Ureter (tissue), 1 donor: ENCODE measurements at regions not wholly inside any gene's neighbourhood (a gene's known extent, or its start where the extent isn't known, plus 50 kb on each side); places are given as distances from the start of the nearest gene placed in this dataset.

Experiments used
- DNase-seq: peaks from one replicate; pipeline ENCODE4 v3.0.0-alpha.2; 2020; ENCODE audit warnings: low spot score
- donor health status: DM: yes; HTN: yes; CAD: no.

DNA sequence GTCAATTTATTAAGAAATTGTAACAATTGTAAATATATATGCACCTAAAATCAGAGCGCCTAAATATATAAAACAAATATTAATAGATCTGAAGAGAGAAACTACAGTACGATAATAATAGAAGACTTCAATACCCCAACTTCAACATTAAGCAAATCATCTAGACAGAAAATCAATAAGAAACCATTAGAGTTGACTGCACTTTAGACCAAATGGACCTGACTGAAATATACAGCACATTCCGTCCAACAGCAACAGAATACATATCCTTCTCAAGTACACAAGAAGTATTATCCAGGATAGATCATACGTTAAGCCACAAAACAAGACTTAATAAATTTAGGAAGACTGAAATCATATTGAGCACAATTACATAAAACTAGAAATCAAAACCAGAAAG is 208.7 kb downstream of the MED10 start:
- no peak for DNase-seq

DNA sequence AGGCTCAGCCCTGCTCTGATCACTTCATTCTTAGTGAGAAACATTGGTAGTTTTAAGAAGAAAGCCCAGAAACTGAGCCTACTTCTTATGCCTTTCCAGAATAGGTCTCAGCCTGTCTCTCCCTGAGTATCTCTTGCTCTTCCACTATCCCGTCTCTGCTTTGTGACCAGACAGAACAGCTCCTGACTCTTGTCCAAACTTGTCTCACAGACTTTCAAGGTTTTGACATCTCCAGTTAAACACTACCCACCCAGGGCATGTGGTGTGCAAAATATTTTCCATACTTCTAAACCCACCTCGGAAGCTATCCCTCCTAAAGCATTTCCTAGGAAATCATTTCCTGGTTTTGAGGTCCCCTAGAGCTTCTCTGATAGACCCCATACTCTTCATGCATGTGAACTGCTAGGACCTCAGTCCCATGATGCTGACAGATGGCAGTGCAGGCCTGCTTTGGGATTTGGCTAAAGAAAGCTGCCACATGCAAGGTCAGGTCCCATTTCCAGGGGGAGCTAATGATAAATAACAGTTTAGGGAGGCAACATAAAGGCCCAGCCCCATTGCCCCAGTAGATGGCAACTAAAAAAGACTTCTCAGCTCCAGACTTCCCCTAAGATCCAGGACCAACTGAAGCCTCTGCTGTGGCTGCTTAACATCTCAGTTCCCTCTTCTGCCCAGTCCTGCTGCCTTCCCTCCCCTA is 211.5 kb downstream of the MED10 start:
- DNase-seq = no peak

DNA sequence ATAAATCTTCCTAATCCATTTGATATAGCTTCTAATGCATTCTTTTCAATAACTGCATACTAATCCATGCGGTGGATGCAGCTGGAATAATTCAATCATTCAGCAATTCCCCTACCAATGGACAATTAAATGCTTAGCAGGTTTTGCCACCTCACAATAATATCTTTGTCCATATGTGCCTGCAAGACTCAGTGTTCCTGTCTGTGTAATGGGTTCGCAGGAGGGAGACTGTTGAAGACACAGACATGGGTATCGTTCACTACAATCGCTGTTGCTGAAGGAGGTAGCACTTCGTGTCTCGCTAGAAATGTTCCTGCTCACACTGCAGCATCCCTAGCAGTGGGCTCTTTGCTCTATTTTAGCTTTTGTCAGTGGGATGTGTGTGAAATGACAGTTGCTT is 214.4 kb downstream of the MED10 start:
- DNase-seq = no peak

DNA sequence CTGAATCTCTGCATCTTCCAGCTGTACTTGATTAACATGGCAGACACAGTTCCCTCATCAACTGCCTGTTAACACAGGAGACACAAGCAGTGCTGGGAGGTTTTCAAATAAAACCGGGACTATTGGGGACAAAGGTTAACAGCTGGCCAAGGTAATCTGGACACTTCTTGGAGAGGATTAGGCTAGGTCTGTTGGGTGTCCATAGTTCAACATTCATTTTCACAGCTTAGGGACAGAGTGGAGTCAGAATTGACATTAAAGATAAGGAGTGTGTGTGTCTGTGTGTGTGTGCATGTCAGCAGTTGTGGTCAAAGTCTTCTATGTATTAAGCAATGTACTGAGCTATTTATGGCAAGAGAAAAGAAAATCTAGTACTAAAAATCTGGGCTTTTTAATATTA is 216.2 kb downstream of the MED10 start:
- no peak for DNase-seq

DNA sequence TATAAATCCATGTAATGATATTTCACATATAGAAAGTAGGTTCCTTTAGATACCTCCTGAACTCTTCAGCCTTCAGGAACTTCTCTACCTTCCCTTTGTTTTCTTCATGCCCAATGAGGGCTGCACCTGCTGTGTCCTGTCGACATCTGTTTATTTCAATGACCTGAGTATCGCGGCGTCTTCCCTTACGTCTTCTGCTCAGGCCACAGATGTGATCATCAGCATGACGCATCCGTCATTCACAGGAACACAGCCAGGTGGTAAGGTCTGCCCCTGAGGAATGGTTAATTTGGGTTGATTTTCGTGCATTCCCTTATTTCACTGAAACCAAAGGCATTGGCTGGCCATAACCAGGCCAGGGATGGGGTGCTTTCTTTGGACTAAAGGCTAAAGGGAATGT is 217.1 kb downstream of the MED10 start:
- no peak for DNase-seq

DNA sequence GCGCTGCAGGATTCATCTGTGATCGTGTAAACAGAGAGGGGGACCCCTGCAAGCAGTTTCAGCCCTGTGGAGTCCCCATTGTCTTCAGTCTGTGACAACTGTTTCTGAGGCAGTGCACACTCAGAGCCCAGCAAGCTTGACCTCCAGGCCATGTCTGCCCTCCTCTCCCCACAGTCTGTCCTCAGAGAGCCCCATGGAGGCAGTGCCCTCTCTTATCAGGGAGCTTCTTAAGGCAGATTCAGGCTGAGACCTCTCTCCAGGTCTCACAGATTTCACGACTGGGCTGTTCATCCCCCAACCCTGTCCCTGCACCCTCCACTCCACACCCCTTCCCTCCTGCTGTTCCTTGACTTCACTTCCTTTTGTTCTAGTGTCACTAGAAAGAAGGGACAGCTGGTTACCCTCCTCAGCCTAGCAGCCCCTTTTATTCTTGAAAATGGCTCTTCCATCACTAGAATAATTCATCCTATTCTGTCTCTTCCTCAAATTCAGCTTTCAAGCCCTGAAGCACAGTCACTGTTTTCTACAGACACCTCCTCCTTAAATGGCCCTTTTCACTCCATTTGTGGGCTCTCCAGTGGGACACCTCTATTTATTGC is 218.4 kb downstream of the MED10 start:
- no peak for DNase-seq

DNA sequence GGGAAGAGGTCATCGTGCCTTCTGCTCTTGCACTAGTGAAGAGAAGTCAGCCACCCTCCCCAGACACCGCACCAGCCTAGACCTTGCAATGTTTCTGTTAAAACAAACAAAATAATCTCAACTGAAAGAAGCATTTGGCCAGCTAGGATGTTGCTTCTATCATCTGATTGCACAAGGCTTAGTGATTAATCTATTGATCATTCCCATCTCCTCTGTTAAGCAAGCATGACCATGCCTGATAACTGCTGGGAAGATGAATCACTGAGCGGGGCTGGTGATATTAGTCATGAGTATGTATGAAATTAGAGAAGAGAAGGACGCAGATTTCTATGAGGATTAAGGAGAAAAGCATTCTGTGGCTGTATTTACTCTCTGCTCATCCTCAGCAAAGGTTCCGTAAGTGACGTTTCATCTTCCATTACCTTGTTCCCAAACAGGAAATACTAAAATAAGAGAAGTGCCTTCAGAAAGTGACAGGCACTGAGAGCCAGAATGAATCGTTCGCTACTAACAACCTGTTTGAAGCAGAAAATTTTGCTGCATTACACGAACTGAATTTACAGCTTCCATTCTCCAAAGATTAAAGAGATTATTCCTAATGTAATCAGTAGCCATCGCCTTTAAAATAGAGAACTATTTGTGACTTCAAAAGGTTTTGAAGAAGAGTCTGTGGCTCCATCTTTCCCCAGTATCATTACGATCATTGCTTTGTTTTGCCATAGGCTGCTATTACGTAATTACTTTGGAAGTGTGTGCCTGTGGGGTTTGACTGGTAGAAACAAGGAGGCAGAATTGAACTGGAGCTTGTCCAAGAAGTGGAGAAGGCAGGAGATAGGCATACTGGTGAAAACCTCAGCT is 219.1 kb downstream of the MED10 start:
- DNase-seq = no peak

DNA sequence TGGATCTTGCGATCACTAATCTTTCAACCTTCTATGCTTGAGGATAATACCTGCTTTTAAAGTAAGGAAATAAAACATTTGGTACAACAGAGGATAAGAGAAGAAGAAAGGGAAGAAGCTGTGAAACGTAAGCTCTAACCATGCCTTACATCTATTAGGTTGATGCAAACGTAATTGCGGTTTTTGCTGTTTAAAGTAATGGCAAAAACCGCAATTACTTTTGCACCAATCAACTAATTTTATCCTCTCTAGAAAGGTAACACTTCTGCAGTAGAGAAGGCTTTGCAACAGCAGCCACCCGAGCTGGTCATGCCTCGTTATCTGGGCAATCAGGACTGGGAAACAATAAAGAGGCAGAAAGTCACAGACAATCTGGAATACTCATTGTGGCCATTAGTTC is 224.1 kb downstream of the MED10 start:
- no peak for DNase-seq

DNA sequence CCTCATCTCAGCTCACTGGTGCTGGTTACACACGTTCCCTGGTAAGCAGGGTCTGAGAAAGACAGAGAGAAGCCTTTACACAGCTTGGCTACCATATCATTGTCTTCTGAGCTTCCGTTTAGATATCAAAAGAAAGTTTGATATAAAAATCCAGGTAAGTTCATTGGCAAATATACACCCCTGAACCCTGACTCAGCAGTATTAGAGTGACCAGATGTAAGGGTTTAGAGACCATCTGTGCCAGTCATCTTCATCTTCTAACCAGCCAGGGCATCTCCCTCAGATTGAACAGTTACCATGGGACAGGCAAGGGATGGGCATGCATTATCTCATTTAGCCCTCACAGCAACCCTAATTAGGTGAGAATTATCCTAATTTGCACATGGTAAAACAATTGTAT is 232.1 kb downstream of the MED10 start:
- no peak for DNase-seq

DNA sequence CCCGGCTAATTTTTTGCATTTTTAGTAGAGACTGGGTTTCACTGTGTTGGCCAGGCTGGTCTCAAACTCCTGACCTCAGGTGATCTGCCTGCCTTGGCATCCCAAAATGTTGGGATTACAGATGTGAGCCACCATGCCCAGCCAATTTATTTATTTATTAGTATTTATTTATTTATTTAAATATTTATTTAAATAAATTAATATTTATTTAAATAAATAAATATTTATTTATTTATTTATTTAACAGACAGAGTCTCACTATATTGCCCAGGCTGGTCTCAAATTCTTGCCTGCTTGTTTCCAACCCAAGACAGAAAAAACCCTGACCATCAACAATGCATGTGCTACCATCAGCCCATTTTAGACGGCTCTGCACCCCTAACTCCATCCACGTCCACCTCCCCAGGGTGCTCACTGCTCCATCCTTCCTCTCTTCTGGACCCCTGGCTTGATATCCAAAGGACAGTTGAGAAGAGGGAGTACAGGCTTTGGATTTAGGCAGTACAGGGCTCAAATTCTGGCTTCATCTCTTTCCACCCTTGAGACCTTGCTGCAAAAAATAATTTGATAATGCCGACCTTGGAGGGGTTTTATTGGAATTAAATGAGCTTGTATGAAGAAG is 232.6 kb downstream of the MED10 start:
- DNase-seq = no peak

DNA sequence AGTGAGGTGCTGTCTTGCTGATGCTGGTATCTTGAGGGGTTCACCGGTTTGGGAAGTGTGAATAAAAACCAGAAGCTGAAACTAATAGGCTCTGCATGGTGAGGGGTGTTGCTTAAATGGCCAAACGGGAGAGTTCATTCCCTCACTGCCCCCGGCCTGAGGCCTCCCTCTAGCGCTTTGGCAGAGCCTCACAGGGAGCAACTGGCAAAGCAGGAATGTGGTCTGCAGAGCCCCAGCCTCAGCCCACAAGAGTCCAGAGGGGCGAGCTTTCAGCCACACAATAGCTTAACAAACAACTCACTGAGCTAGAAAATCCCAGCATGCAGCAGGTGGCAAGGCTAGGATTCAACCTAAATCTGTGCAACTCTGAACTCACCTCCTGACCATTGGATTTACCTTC is 234.8 kb downstream of the MED10 start:
- no peak for DNase-seq

DNA sequence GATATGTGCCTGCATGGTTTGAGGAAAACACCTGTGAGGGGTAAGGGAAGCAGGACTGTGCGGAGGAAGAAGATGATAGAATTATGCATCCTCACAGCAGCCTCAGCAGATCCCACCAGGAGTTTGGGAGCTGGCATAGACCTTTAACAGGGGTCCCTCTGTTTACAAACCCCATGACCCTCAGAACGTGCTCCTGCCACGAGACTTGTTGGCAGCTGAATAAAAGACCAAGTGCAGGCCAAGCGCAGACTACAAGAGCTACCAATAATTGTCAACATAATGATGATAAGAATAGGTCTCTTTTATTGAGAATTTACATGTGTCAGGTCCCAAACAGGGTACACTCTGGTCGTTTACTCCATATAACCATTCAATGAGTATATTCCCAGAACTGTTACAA is 236.0 kb downstream of the MED10 start:
- no peak for DNase-seq

DNA sequence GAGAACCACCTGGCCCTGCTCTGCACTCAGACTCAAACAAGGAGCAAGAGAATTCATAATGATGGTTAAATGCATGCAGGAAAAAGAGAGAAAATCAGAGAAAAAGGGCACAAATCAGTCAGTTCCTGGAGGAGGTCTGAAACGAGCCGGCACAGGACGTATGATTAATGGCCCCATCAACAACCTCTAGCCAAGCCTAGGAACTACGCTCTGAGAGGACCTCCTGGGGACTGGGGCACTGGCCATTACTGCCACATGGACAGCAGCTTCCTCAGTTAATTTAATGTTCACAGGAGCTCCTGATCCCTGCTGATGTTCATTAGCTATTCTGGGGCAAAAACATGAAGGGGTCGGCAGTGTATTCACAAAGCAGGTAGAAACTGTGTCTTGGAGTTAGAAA is 238.1 kb downstream of the MED10 start:
- DNase-seq = no peak

DNA sequence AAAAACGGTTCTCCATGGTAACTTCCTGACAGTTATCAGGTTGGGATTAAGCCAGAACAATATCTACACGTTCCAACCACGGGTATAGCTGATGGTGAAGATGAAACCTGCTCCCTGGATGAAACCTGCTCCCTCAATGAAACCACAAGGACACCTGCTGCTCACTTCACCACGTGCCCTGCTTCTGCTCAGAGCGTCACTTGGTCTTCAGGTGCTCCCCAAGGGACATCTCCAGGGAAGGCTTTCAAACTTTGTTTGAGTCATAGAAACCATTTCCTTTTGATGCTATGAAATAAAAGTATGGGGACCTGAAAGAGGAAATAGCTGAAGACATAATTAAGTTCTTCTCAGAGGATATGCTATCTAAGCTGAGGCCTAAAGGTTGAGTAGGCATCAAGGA is 242.4 kb downstream of the MED10 start:
- DNase-seq = no peak

DNA sequence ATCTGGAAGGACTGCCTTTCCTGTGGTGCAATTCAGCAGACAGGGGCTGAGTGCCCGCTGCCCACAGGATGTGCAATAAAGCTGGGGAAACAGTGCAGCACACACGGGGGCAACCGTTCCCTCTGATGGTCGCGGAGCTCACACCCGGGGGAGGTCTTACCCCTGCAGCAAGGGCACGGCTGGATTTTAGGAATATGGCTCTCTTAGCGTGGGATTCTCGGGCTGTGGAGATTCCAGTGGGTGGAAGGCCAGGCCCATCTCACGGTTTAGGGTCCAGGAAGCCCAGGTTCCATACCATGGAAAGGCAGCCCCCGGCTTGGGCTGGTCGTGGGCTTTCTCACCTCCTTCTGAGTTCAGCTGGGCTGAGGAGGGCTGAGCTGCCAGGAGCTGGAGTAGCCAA is 244.1 kb downstream of the MED10 start:
- no peak for DNase-seq

DNA sequence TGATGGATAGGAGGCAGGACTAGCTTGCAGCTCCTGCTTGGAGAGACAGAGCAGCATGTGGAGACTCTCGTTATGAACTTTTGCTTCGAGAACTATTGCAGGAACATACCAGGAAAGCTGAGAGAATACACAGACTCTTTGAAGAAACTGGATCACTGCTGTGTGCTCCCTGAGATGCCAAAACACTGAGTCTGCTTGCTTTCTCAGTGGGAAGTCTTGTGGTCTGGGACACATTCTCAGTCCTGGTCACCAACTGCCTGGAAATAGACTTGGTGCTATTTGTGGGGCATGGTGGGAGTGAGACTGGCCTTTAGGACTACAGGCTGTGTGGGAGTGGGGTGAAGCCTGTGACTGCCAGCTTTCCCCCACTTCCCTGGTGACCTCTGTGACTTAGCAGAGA is 252.6 kb downstream of the MED10 start:
- peak; percentile 14 for DNase-seq

DNA sequence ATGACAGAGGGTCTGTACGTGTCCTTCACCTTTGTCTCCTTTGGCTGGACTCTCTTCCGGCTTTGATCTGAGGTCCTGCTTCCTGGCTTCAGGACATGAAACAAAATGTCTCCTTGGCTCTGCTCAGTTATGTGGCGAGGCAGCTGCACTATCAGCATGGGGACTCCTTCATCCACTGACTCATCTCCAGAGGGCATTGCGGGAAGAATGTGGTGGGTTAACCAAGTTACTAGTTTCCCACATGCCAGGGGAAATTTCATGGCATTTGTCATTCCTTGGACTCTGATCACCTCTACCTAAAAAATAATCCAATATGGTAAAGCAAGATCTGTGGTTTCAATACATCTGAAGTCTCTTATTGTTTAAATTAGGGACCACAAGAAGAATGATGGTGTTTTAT is 259.7 kb downstream of the MED10 start:
- no peak for DNase-seq

DNA sequence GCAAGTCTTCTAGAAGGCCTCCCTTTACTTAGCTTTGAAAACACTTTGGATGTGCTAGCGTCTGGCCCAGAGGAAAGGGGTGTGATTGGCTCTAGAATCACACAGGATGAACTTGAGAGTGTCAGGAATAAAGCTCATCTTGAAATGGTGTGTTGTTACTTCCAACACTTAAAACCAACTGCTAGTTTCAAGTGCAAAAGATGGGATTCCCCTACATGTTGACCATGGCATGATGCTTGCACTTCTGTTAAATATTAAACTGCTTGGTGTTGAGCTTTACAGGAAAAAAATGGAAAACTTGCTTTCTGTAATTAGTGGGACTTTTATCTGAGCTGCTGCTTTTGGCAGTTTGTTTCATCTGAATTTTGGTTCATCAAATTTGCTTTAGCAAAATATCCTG is 261.1 kb downstream of the MED10 start:
- DNase-seq = no peak

DNA sequence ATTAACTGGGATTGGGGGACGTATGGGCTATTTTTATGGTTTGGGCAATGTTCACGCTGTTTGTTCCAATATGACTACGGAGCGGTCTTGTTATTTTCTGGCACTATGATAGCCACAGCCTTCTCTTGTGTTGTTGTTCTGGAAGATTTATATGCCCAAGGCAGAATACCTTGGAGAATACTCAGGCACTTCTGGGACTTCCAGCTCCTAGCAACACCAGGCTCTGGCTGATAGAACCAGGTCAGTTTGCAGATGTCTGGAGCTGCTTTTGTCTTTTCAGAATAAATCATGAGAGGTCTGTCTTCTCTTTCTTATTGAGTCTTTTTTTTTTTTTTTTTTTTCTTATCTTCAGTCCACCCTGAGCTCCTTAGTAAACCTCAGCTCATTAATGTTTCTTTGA is 262.5 kb downstream of the MED10 start:
- no peak for DNase-seq

DNA sequence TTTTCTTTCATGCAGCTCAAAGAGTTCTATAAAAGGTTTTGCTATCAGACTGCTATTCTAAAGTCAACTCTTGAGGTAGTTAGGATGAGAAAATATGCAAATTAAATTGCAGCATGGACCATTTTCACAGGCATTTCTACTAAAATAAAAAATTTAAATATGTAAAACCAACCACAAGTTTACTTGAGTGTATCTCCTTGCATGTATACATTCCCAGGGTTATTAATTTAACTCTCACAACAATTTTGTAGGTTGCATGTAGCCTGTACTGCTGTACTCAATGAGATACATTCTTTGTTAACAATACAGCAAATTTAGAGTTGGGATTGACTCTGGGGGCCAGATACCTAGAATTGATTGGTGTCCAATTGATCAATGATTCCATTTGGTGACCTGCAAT is 265.8 kb downstream of the MED10 start:
- no peak for DNase-seq

DNA sequence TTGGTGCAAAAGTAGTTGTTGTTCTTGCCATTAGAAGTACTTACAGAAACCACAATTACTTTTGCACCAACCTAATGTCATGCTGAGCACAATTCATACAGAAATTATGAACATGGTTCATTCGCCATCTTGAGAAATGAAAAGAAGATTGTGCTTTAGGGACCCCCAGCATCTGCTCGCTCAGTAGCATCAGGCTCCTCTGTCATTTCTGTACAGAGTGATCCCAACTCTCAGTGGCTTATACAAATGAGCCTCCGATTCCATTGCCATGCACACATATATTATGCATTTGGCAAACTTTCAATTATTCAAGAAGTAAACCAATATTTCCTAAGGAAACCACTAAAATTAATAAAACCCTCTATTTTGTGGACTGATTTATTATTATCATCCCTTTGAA is 266.2 kb downstream of the MED10 start:
- no peak for DNase-seq

DNA sequence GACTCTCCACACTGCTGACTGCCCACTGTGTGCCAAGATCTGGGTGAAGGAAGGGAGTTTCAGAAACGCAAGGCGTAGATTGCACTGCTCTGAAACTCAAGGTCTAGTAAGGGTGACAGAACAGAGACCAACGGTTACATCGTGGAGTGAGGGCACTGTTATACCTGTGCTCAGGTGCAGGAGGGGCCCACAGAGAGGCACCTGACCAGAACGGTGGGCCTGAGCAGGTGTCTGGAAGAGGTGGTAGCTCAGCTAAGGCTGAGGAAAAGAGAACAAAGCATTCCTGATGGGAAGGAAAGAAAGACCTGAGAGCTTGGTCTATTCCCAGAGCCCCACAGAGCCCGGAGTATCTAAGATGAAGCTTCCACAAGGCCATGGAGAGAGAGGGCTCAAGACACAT is 267.2 kb downstream of the MED10 start:
- DNase-seq = no peak
